ENCODE measurements at regions not wholly inside any gene's neighbourhood (a gene's known extent, or its start where the extent isn't known, plus 50 kb on each side); places are given as distances from the start of the nearest gene placed in this dataset.
"Not testable (repeated sequence)": the region's sequence is repeated elsewhere in the genome, so short reads cannot be mapped to it uniquely, and the experiment has no call there.

DNA sequence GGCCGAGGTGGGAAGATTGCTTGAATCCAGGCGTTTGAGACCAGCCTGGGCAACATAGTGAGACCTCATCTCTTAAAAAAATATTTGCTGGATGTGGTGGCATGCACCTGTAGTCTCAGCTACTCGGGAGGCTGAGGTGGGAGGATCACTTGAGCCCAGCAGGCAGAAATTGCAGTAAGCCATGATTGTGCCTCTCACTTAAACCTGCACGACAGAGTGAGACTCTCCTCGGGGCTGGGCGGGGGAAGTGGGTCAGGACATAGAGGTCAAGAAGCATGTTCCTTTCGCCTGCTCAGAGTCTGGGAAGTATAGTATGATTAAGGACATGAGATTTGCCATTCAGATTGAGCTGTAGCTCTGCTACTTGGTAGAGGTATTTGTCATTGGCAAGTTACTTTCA, 52.3 kb downstream of the SEPTIN7 start:
- not testable (repeated sequence) for DNase-seq

DNA sequence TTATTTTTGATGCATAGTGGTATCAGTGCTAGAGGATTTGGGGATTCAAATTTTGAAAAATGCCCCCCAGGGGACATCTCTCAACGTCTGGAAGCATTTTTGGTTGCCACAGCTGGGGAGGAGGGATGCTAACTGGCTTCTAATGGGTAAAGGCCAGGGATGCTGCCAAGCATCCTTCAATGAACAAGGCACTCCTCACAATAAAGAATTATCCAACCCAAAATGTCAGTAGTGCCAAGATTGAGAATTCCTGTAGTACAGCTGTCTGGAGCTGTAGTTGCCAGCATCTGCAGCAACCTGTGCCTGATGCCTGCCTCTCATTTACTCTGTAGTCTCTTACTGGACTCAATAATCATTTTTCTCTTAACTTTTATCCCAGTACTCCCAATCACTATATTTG, 53.5 kb downstream of the SEPTIN7 start:
- no peak for DNase-seq

GRCh38 chr7:35856175-35856574, 55.3 kb downstream of the SEPTIN7 start:
- DNase-seq, result no peak

- DNase-seq, result no peak
These were observed 59.8 kb downstream of the SEPTIN7 start for GRCh38 chr7:35860664-35861063.

DNA sequence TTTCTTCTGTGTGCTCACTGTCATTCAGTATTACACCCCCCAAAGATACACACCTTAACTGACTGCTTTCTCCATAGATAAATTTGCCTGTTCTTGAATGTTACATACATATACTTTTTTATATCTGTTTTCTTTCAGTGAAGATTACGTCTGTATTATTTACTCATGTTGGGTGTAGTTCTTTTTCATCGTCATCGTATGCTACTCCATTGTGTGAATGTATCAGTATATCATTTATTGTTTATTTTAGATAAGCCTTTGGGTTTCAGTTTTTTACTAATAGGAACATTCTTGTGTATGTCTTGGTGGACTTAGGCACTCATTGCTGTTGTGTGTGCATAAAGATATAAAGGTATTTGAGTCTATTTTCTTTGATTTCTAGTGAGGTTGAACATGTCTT, 64.4 kb downstream of the SEPTIN7 start:
- no peak for DNase-seq

- no peak for DNase-seq
These were observed 65.3 kb downstream of the SEPTIN7 start for GRCh38 chr7:35866186-35866585.

DNA sequence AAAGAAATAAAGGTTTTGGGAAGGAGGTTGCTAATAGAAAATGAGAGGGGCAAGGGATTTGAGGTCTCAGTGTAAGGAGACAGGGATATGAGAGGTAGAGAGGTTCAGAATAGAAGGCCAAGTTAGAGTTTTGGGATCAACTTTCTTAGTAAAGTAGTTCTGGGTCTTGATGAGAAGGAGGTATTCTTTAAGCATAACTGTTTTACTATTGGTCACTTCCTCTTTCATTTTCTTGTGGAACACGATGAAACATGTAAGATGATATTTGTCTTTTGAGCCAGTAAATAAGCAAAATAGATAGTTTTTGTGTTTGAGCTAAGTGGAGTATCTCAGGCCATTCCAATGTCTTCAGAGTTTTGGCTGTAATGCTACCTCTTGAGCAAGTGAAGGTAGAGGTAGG, 68.3 kb downstream of the SEPTIN7 start:
- not testable (repeated sequence) for DNase-seq

- no peak for DNase-seq
These were observed 69.0 kb downstream of the SEPTIN7 start for GRCh38 chr7:35869810-35870209.

DNA sequence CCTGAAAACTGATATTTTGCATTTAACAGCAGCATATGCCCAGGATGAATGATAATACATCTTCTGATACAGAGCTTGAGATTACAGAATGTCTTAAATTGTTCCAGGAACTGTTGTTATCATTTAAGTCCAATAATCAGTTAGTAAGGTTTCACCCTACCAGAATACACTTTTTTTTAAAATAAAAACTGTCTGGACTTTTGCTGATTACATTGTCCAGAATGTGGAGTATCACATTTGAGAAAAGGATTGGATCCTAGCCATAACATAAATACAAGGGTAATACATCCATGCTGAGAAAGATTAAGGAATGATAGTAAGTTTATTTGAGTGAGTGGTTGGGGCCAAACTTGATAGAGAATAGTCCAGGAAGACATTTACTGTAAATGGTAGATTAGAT, 71.0 kb downstream of the SEPTIN7 start:
- DNase-seq, result no peak

DNA sequence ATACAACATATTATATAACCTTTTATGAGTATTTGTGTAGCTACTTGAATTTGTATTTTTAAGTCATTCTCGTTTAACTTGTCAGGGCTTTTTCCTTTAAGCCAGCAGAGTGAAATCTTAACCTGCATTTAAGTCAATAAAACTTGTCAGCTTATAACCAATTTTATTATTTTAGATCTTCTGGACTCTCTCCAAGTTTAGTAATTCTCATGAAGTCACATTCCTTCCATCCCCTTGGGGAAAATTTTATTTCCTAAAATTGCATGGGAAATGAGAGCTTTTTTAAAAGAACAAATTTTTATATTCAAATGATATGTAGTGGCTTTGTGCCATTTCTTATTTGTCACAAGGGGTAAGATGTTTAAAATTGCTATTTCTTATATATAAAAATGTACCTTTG, 74.0 kb downstream of the SEPTIN7 start:
- no peak for DNase-seq

DNA sequence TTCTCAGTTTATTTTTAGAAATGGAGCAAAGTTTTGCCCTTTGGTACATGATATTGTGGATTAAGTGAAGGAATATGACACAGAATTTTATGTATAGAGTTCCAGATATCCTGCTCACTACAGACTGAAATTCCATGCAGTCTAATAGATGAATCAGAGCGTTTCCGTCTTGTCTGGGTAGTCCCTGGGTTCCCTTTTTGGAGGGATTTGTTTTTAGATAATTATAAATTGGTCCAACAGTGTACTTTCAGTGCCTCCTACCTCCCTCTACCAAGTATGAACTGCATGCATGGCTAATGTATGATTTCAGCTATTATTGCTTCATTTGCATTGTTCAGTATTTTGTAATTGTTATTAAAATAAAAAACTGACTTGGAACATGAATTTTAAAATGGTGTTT, 74.4 kb downstream of the SEPTIN7 start:
- DNase-seq, result no peak

DNA sequence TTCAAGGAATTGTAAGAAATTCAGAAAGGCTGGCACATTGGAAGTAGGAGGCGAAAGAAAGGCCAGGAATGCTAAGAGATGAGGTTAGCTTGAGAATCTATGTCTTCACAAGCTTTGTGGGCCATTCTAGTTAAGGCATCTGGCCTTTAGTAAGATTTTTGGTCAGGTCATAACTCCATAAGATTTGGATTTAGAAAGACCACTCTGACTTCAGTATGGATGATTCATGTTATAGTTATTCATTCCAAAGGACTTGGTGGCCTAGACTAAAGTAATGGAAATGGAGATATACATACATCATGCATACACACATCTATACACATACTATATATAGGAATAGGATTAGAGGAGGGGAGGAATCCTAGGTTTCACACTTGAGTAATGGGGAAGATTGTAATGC, 77.5 kb downstream of the SEPTIN7 start:
- DNase-seq, result no peak

DNA sequence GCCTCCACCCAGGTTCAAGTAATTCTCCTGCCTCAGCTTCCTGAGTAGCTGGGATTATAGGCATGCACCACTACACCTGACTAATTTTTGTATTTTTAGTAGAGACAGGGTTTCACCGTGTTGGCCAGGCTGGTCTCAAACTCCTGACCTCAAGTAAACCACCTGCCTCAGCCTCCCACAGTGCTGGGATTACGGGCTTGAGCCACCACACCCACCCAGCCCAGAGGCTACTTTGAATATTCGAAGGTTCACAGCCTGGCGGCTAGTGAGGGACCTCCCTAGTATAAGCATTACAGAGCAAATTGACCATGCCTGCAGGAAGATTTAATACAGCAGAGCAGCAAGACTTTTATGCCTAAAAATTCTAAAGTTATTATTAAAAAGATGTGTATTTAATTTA, 86.6 kb downstream of the SEPTIN7 start:
- not testable (repeated sequence) for DNase-seq

GRCh38 chr7:35889001-35889400, 88.1 kb downstream of the SEPTIN7 start:
- DNase-seq, result no peak

GRCh38 chr7:35889870-35890269, 89.0 kb downstream of the SEPTIN7 start:
- no peak for DNase-seq

DNA sequence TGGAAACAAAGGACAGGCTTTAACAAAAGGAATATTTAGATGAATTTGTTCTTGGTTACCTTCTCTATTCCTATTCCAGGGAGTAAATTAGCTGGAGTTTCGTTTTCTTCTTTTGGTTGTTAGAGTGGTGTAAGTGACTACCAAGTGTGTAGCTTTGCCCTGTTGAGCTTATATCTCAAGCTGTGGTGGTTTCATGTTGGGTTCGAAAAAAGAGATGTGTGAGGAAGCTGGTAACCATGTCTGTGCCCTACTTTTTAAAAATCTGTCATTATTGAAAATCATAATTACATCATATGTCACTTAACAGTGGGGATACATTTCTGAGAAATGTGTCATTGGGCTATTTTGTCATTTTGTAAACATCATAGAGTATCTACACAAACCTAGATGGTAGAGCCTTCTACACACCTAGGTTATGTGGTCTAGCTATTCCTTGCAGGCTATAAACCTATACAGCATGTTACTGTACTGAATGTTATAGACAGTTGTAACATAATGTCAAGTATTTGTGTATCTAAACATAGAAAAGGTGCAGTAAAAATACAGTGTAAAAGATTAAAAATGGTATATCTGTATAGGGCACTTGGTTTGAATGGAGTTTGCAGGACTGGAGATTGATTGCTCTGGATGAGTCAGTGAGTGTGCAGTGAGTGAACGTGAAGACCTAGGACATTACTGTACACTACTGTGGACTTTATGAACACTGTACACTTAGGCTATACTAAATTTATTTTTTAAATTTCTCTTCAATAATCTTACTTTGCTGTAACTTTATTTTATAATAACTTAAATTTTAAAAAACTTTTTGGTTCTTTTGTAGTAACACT, 90.4 kb downstream of the SEPTIN7 start:
- DNase-seq, result no peak

DNA sequence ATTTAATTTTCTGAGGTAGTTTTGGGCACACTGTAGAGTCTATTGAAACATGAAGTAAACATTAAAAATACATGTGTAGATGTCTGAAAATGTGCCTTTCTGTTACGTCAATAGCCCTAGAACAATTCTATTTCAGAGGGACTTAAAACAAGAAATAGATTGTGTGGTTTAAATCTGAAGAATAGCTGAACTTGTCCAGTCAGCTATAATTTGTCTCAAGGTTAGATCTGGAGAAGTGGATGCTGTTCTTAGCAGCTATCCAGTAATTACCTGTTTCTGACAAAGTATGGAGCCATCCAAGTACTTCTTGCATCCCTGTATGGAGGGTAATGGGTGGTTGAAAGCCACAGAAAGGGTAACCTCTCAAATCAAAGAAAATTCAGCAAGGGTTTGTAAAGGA, 92.8 kb downstream of the SEPTIN7 start:
- DNase-seq, result no peak

DNA sequence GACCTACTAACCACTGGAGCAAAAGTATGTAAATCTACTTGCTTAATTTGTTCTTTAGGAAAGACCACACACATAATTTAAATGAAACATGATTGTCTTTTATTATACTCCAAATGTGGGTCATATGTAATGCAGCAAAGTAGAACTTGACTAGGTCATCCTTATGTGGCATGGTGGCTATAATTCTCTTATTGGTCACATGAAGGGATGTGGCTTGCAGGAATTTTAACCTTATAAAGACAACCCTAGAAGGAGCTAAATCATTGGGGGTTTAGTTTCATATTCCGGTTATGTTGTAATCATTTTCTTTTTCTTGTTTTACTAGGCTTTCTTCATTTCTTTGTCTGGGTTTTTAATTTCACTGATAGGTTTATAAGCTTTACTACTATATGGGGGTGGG, 93.9 kb downstream of the SEPTIN7 start:
- no peak for DNase-seq

- no peak for DNase-seq
These were observed 99.8 kb downstream of the SEPTIN7 start for GRCh38 chr7:35900651-35901050.

DNA sequence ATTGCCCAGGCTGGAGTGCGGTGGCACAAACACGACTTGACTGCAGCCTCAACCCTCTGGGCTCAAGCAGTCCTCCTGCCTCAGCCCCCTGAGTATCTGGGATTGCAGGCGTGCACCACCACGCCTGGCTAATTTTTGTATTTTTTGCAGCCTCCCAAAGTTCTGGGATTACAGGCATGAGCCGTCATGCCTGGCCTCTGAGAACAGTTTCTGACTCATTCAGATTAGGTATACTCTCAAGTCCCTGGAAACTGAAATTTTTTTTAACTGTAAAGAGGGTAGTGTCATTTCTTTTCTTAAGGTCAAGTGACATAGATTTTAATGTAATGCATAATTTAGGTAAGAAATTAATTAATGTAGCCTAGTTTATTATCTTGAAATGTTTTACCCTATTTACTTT, 104.7 kb downstream of the SEPTIN7 start:
- DNase-seq, result no peak

GRCh38 chr7:35906191-35906908, 105.5 kb downstream of the SEPTIN7 start:
- peak; percentile 67 to 75 for DNase-seq

DNA sequence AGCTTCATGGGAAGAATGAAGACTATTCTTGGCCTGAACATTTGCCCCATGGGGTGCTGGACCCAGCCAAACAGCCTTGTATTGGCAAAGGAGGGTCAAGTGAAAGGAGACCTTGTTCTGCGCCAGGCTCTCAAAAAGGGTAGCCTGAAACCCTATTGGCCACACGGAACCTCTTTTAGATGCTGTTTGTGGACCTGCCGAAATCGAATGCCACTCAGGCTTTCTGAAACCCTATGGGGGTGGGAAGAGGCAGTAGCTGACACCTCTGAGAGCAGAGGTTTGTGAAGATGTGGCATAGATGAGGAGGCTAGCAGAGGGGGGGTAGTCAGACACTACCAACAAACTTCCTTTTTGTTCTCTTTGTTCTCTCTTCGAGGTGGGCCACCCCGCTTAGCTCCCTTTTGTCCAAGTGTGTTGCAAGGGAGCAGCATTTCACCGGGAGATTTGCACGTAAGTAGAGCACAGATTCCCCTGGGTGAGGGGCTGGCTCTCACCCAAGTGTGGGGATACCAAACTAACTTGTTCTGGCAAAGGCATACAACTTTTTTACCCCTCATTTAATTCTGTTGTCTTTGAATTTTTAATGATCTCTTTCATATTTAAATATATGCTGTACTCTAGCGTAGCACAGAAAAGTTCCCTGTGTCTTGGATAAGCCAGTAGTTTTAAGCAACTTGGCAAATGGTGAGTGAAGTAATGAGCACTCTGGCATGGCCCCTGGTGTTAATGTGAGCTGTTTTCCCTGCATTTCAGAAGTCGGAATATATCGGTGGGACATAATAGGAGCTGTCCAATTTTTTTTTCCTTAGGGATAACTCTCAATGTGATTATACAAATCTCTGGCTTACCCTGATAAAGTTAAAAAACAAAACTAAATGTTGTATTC, 107.7 kb downstream of the SEPTIN7 start:
- no peak for DNase-seq

All from right lung (tissue), 2 donors.